ENCODE measurements at regions not wholly inside any gene's neighbourhood (a gene's known extent, or its start where the extent isn't known, plus 50 kb on each side); places are given as distances from the start of the nearest gene placed in this dataset.

- TF ChIP-seq POLR2AphosphoS5 (IDR thresholded peaks at IDR 0.05; ENCODE audit: low read depth, low read length): no peak
- no peak for TF ChIP-seq POLR2A (IDR thresholded peaks at IDR 0.05; ENCODE audit: low read depth, low read length)
- TF ChIP-seq TAF1 (IDR thresholded peaks at IDR 0.05; ENCODE audit: low read depth, low read length): no peak
- no peak for TF ChIP-seq PAX5 (IDR thresholded peaks at IDR 0.05; ENCODE audit: insufficient read depth, low read length, severe bottlenecking)
These were observed 317.0 kb downstream of the BMPER start for GRCh38 chr7:34222316-34222715.
